Kidney glomerular epithelial cell (primary cell): ENCODE measurements at regions not wholly inside any gene's neighbourhood (a gene's known extent, or its start where the extent isn't known, plus 50 kb on each side); places are given as distances from the start of the nearest gene placed in this dataset.
"Not testable (repeated sequence)": the region's sequence is repeated elsewhere in the genome, so short reads cannot be mapped to it uniquely, and the experiment has no call there.

Experiments
- DNase-seq: peaks from one replicate; lab custom pipeline; 2025; lab: John Stamatoyannopoulos, UW

DNA sequence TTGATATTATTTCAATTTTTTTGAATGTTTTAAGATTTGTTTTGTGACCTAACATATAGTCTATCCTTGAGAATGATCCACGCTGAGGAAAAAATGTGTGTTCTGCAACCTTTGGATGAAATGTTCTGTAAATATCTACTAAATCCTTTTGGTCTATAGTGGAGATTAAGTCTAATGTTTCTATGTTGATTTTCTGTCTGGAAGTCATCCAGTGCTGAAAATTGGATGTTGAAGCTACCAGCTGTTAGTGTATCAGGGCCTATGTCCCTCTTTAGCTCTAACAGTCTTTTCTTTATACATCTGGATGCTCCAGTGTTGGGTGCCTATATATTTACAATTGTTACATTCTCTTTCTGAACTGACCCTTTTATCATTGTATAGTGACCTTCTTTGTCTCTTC lies 422.3 kb downstream of the TMEM232 start:
- DNase-seq = no peak

GRCh38 chr5:110306650-110307049 lies 419.8 kb downstream of the TMEM232 start:
- no peak for DNase-seq

DNA sequence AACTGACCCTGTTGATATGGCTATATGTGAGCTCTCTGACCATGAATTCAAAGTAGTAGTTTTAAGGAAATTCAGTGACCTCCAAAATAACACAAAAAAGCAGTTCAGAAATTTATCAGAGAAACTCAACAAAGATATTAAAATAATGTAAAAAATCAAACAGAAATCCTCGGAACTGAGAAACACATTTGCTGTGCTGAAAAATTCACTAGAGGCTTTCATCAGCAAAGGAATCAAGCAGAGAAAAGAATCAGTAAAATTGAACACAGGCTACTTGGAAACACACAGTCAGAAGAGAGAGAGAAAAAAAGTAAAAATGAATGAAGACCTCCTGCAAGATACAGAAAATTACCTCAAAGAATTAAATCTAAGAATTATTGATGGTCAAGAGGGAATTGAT lies 417.2 kb downstream of the TMEM232 start:
- no peak for DNase-seq

- not testable (repeated sequence) for DNase-seq
Measured at GRCh38 chr5:110316566-110316965, 409.9 kb downstream of the TMEM232 start.

- no peak for DNase-seq
Measured at GRCh38 chr5:110321117-110321516, 405.4 kb downstream of the TMEM232 start.

DNA sequence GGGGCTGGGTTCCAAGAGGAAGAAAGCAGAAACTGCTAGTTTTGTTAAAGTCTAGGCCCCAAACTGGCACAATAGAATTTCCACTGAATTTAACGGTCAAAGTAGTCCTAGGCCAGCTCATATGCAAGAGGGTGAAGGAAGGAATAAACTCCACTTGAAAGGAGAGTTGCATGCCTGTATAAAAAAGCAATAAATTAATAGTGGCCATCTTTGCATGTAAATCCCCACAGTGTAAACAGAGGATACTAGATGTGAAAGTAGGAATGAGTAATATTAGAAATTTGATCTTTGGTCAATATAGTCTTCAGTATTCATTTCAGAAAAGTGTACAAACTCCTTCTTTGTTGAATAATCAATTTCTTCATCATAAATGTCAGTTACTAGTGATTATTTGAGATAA lies 403.1 kb downstream of the TMEM232 start:
- DNase-seq = no peak

- DNase-seq = no peak
Measured at GRCh38 chr5:110323832-110324231, 402.6 kb downstream of the TMEM232 start.

GRCh38 chr5:110324876-110325275 lies 401.6 kb downstream of the TMEM232 start:
- DNase-seq = no peak

GRCh38 chr5:110329955-110330525 lies 396.4 kb downstream of the TMEM232 start:
- no peak for DNase-seq

GRCh38 chr5:110333384-110333783 lies 393.1 kb downstream of the TMEM232 start:
- DNase-seq = no peak

DNA sequence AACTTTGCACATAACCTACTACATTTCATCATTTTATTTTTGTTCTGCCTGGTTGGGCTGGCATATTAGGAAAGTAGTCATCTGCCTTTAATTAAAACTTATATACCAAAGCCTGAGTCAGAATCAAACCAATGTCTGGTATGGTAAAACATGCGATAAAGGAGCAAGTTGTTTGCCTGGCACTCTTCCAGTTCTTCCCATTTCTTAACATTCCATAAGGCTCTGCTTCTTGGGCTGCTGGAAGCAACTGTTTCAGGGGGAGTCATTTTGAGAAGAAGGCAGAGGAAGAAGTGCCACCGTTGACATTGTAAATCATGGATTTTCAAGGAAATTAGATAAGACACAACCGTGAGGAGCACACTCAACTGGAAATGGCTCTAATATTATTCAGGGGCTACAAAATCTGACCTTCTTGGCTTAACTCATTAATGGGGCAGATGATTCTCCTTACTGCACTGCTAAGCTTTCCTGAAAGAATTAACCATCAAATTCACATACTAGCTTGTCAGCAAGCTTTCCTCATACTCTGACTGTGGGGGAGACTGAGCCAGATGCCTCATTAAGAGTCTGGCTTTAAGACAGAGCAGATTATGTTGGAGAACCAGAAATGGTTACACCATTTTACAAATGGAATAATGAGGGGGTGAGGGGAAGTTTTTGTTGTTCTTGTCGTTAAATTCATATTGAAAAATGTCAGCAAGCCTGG lies 391.0 kb downstream of the TMEM232 start:
- no peak for DNase-seq

- DNase-seq = no peak
Measured at GRCh38 chr5:110338341-110339083, 388.0 kb downstream of the TMEM232 start.

- no peak for DNase-seq
Measured at GRCh38 chr5:110339399-110339798, 387.1 kb downstream of the TMEM232 start.

DNA sequence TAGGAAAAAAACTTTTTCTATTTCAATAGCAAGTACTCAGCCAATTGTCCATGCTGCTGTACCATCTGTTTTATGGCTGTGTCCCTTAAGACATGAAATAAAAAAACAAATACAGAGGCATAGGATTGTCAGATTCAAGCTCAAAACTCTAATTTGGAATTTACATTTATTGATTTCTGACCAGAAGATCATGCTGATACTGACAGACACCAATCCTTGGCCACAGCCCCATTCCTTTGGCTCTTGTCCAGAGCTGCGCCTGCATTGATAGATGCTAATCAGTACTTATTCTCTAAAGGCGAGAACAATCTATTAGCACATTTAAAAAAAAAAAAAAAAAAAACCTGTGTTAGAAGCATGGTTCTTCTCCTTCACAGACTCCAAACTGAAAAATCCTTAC lies 384.6 kb downstream of the TMEM232 start:
- DNase-seq = no peak

- no peak for DNase-seq
Measured at GRCh38 chr5:110342683-110343082, 383.8 kb downstream of the TMEM232 start.

DNA sequence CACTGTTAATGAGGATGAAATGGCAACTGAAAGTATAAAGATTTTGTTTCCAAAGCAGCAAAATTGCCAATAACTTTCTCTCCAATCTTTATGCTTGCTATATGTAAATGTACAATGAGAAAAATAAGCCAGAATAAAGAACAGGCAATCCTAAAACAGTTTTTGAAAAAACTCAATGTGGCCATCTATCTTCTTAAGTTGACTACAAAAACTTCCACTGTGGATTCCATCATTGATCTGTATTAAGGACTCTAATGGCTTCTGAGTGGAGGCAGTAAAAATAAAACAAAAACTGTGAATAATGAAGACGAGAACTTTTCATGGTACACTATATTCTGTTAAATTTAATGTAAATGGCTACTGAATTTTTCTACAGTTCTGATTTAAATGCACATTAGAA lies 382.9 kb downstream of the TMEM232 start:
- no peak for DNase-seq

DNA sequence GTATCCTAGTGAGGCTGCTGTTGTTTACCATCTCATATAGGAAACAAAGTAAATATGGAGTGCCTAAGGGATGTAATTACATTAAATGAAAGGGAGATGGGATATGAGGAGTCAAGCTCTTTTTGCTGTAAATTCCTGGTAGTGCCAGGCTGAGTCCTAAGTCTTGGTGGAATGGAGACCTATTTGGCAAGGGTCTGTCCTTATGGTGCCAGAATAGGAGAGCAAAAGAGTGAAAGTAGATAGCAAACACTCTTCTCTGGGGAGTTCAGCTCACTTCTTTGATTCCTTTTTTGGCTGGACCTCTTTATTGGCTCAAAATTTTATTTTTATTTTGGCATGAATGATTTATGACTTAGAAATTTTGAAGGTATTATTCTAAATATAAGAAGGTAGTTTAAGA lies 380.8 kb downstream of the TMEM232 start:
- no peak for DNase-seq

- no peak for DNase-seq
Measured at GRCh38 chr5:110346893-110347358, 379.5 kb downstream of the TMEM232 start.

- DNase-seq = no peak
Measured at GRCh38 chr5:110347781-110348180, 378.7 kb downstream of the TMEM232 start.

DNA sequence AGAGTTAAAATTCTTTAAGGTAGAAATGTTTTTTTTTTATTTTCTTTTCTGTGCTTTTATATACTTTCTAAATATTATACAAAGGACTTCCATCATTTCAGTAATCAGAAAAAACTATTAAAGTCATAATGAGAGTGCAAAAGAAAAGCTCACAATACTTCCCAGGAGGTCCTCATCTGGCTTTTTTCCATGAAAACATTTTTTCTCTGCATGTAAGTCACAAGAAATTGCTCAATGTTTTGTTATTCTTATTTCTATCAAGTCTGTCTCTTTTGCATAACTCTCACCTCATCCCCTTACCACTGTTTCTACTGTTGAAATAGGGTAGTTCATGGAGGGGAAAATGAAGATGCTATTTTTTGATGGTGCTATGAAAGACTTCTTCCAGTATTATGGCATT lies 375.0 kb downstream of the TMEM232 start:
- DNase-seq = no peak

DNA sequence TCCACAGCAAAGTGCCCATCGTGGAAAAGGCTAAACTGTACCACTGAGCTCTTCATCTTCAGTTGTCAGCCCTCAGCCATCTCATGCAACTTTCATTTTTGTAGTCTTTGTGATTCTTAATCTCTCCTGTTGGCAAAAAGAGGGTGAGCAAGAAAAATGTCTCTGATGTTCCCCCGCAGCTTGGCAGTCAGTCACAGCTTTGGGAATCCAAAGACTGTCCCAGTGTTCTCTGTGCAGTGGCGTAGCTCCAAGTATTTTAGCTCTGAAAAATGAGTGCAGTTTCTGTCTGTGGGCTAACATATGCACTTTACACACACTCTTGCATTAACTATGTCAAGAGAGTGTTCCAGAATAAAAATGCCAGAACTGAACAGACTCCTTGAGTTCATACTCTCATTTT lies 372.2 kb downstream of the TMEM232 start:
- DNase-seq = no peak

DNA sequence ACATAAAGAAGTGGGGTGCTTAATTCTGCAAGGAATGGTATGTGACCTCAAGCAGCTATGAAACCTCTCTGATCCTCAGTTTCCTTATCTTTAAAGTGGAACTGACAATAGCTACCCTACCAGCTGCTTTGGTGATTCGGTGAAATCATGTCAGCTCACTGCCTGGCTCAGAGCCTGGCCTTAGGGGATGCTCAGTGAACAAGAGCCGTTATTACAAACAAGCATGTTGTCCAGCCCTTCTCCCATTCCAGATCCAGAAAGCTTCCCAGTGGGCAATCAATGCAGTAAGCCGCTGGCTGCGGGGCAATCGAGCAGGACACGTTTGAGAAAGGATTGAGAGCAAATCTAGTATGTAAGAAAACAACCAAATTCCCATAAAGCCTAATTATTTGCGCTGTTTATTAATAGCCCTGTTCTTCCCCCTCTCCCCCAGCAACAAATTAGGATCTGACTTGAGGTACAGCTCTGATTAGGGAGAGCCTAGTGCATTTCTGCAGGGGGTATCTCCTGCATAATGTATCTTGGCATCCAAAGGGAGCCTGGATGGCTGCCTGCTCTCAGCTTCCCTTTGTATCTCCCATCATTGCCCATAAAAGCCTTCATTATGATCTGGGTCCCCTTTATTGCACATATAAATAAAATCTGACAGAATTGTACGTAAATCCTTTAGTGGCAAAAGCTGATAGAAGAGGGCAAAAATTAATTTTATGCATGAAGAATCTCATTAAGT lies 371.4 kb downstream of the TMEM232 start:
- DNase-seq = no peak

GRCh38 chr5:110356677-110357076 lies 369.8 kb downstream of the TMEM232 start:
- DNase-seq = no peak
